Esophagus squamous epithelium (tissue), 4 donors: ENCODE measurements at regions not wholly inside any gene's neighbourhood (a gene's known extent, or its start where the extent isn't known, plus 50 kb on each side); places are given as distances from the start of the nearest gene placed in this dataset.

Experiments
- CTCF ChIP-seq, 6 experiments: fragments of 450-650 bp in 4 of 6; fragments of 200-600 bp in 2 of 6; sonication (generic) in 2 of 6; IDR thresholded peaks; one replicate each; pipeline ENCODE4 v1.5.1; 2016 to 2019; ENCODE audit warnings: antibody characterized with exemption in 6 of 6, mild to moderate bottlenecking in 4 of 6, moderate library complexity in 4 of 6
- POLR2A ChIP-seq, 4 donors: fragments of 450-650 bp; IDR thresholded peaks; one replicate each; pipeline ENCODE4 v1.6.1; 2017; ENCODE audit warnings: antibody characterized with exemption in 4 of 4, mild to moderate bottlenecking in 4 of 4, moderate library complexity in 3 of 4

DNA sequence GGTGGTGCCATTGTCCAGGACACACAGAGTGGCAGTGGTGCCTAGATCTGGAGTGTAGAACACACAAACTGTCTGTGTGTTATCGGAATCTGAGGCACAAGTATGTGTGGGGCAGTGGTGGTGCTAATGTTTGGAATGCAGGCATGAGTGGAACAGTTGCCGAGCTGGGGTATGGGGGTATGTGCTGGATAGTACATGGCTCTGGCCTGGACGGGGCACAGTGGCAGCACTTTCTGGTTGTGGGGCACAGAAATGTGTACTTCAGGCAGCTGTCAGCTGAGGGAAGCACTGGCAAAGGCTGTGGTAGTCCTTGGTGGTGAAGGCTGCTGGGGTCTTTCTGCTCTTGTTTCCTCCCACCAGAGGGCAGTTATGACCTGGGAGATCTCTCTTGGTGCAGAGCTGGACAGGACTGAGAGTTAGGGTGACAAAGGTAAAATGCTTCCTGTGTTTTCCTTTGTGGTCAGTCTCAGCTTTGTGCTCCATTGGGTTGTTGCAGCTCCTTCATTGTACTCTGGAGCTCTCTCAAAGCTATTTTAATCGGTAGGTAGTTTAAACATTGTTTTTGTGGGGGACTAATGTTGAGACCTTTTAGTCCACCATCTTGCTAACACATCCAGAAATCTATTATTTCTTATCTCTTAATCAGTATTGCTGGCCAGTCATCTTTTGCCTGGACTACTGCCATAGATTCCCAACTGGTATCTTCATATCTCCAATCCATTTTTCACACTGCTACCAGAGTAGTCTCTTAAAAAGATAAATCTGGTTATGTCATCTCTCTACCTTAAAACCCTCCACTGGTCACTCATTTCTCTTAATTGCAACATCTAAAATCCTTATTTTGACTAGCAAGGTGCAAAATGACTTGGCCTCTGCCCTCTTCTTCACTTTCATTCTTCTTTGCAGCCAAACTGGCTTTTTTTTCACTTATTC is 83.9 kb upstream of the NBPF4 start:
- TF ChIP-seq POLR2A (IDR thresholded peaks at IDR 0.05) (no peak), CTCF (IDR thresholded peaks at IDR 0.05) (no peak)
